Tibial nerve (tissue), 3 donors: ENCODE measurements at regions not wholly inside any gene's neighbourhood (a gene's known extent, or its start where the extent isn't known, plus 50 kb on each side); places are given as distances from the start of the nearest gene placed in this dataset.

Source experiments
- CTCF ChIP-seq, 5 experiments: fragments of 200-600 bp in 3 of 5; fragments of 450-650 bp in 2 of 5; sonication (generic) in 3 of 5; IDR thresholded peaks; one replicate each; pipeline ENCODE4 v1.5.1; 2016 to 2019; ENCODE audit warnings: antibody characterized with exemption in 5 of 5, mild to moderate bottlenecking in 3 of 5, moderate library complexity in 2 of 5
- POLR2A ChIP-seq, 2 donors: fragments of 450-650 bp; IDR thresholded peaks; one replicate each; pipeline ENCODE4 v1.6.1; 2017; ENCODE audit warnings: antibody characterized with exemption in 2 of 2, mild to moderate bottlenecking in 2 of 2, moderate library complexity in 2 of 2

GRCh38 chr17:77907497-77908461, 50.7 kb upstream of the TNRC6C start:
- TF ChIP-seq POLR2A (IDR thresholded peaks at IDR 0.05): no peak
- TF ChIP-seq CTCF (IDR thresholded peaks at IDR 0.05): no peak
